ENCODE measurements at regions not wholly inside any gene's neighbourhood (a gene's known extent, or its start where the extent isn't known, plus 50 kb on each side); places are given as distances from the start of the nearest gene placed in this dataset.

GRCh38 chr12:59375633-59376032 is 220.2 kb upstream of the SLC16A7 start:
- in situ Hi-C loops (cut with HindIII; ENCODE audit: low pct_unique_long_range_greater_than_20kb, low sequenced_read_pairs): no loop called here
- intact Hi-C loops (cut with micrococcal nuclease; ENCODE audit: unreplicated experiment): no loop called here

GRCh38 chr12:59374783-59375182 is 221.0 kb upstream of the SLC16A7 start:
- H3K9me3 ChIP-seq (ENCODE audit: control insufficient read depth, insufficient read depth, low read depth, low read length): no peaks in the 10 kb centered on the region
- no peak overlapping the region for H3K27ac ChIP-seq (ENCODE audit: low read length)
- no peaks in the 10 kb centered on the region for H3K36me3 ChIP-seq (ENCODE audit: control insufficient read depth, insufficient read depth, low read length)
- in situ Hi-C loops (cut with HindIII; ENCODE audit: low pct_unique_long_range_greater_than_20kb, low sequenced_read_pairs): no loop called here
- no peaks in the 10 kb centered on the region for H3K27me3 ChIP-seq (ENCODE audit: control insufficient read depth, insufficient read depth, low read length)
- TF ChIP-seq TCF7L2 (IDR thresholded peaks at IDR 0.05; ENCODE audit: low read depth, low read length) (no peak), POLR2AphosphoS5 (IDR thresholded peaks at IDR 0.05; ENCODE audit: low read depth, low read length) (no peak), SIN3A (IDR thresholded peaks at IDR 0.05; ENCODE audit: borderline replicate concordance, insufficient read depth, low read depth, low read length) (no peak), CTCF (IDR thresholded peaks at IDR 0.05) (no peak), REST (IDR thresholded peaks at IDR 0.05; ENCODE audit: insufficient read depth in 1 of 2, low read depth in 2 of 2, low read length in 1 of 2) (no peak)
- intact Hi-C loops (cut with micrococcal nuclease; ENCODE audit: unreplicated experiment): no loop called here
- H3K4me1 ChIP-seq (ENCODE audit: control insufficient read depth, insufficient read depth, low read length): no peaks in the 10 kb centered on the region
- DNase-seq (ENCODE audit: low read depth, low spot score) (no peak), ATAC-seq (no peak)
- ChIA-PET CTCF (no interaction called here), POLR2A (no interaction called here)
- no TSS peak for BruUV-seq (replicated peaks)
- H3K4me3 ChIP-seq (ENCODE audit: low read depth in 2 of 2, low read length in 2 of 2): no peak overlapping the region

More at GRCh38 chr12:59375633-59376032, 220.2 kb upstream of the SLC16A7 start:
- ATAC-seq: no peak
- H3K27ac ChIP-seq (ENCODE audit: low read length): no peak overlapping the region
- BruUV-seq (replicated peaks): no TSS peak
- no peak for TF ChIP-seq REST (IDR thresholded peaks at IDR 0.05; ENCODE audit: insufficient read depth in 1 of 2, low read depth in 2 of 2, low read length in 1 of 2)
- no peaks in the 10 kb centered on the region for H3K9me3 ChIP-seq (ENCODE audit: control insufficient read depth, insufficient read depth, low read depth, low read length)
- H3K36me3 ChIP-seq (ENCODE audit: control insufficient read depth, insufficient read depth, low read length): no peaks in the 10 kb centered on the region
- ChIA-PET POLR2A (no interaction called here), CTCF (no interaction called here)
- H3K27me3 ChIP-seq (ENCODE audit: control insufficient read depth, insufficient read depth, low read length): no peaks in the 10 kb centered on the region
- H3K4me3 ChIP-seq (ENCODE audit: low read depth in 2 of 2, low read length in 2 of 2): no peak overlapping the region
- H3K4me1 ChIP-seq (ENCODE audit: control insufficient read depth, insufficient read depth, low read length): no peaks in the 10 kb centered on the region
- no peak for DNase-seq (ENCODE audit: low read depth, low spot score)
